HG03469 (cell line): ENCODE measurements at regions not wholly inside any gene's neighbourhood (a gene's known extent, or its start where the extent isn't known, plus 50 kb on each side); places are given as distances from the start of the nearest gene placed in this dataset.

ENCODE experiments used
- ATAC-seq: cut with Tn5 transposase; IDR thresholded peaks from one replicate; pipeline ENCODE4 v1.9.1; 2021; ENCODE audit warnings: mild to moderate bottlenecking, moderate library complexity, moderate number of reproducible peaks; ENCODE audit not compliant: unreplicated experiment

DNA sequence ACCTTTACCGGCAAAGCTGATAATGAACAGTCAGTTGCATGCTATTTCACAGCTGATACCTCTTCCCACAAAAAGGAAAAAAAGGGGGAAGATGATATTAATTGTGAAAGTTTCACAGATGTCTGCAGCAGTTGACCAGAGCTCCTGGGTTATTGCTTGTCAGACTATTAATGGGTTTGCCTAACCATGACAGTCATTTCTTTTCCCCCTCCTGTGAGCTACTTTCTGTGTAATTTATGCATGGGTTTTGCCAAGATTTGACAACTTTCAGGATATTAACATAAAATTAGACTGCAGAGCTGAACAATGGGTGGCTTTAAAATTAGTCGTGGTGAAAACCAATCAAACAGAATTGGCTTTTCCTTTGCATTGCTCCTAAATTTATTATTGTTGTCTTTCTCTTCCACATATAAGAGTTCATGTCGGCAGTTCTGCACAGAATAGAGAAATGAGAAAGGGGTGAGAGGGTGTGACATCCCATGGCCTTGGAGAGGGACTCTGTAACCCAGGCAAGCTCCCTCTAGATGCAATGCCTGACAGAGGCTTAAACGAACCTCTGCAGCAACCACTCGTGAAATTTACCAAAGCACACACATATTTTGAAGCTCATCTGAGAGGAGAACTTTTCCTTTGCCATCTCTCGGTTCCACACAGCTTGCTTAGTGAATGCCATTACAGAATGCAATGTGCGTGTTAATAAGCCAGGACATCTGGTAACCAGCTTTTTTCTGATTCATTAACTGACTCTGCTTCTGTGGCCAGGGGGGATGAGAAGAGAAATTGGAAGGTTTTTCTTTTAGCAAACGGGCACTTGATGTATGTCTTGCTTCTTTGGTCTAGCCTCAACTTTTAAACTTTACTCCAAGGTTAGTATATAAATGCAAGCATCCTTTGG, 82.2 kb upstream of the ITGA4 start:
- peak; percentile 70 for ATAC-seq

DNA sequence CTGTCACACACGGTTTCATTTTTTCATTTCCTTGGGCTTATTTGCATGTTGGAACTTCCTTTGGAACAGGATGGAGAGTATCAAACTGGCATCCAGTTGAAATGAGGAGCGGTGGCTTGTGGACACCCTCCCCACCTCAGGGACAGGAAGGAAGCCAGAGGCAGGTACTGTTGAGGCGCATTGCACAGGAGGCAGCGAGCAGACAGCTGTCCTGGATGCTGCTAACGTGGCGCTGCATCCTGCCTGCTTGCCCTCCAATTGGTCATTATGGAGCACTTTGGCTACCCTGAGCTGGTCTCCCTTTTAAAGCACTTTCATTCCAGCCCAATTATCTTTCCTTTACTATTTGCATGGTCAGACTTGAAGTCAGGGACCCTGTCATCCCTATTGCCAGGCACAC, 80.7 kb upstream of the ITGA4 start:
- no peak for ATAC-seq

DNA sequence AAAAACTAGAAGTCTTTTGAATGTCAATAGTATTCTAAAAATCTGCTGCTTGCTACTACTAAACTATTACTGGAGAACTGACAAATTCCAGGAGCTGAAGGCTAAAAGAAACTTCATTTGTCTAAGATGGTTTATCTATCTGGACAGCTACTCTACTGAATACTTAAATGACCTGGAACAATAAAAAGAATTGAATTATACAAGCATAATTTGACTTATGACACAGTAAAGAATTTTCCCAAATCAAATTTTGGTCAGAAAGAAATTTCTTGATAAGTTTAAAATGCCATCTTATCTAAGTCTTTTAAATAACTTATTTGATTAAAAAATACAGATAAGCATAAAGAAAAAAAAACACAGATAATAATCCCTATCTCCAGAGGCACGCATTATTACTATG, 80.2 kb upstream of the ITGA4 start:
- no peak for ATAC-seq

DNA sequence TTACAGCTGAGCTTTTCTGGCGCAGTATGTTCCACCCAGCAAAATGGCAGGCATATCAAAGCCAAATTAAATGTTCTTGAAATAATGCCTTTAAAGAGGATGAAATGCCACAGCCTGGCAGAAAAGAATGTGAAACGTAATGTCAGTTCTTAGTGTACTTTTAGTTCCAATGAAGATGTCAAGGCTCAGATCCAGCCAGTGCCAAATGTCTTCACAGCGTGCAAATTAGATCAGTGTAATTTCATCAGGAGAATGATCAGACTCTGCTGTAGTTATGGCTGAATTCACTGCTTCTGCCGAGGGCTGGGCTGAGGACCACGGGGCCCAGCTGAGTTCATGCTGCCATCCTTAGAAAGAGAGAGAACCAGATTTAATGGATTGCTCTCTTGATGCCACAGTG, 78.7 kb upstream of the ITGA4 start:
- ATAC-seq, result no peak

DNA sequence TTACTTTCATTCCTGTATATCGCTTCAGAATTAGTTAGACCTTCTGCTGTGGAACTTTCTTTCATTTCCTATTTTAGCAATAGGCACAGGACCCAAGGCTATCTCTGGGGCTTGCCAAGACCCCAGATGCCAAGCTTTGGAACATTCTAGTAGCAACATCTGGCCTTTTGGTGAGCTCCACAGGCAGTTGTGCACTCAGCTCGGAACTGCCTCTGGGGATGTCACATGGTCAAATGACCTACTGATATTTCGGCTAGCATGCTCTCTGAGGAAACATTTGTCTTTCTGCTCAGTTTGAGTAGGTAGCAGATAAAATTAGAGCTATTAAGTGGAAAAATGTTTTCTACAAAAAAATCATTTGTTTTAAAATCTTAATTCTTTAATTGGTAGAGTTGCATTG, 76.6 kb upstream of the ITGA4 start:
- no peak for ATAC-seq

DNA sequence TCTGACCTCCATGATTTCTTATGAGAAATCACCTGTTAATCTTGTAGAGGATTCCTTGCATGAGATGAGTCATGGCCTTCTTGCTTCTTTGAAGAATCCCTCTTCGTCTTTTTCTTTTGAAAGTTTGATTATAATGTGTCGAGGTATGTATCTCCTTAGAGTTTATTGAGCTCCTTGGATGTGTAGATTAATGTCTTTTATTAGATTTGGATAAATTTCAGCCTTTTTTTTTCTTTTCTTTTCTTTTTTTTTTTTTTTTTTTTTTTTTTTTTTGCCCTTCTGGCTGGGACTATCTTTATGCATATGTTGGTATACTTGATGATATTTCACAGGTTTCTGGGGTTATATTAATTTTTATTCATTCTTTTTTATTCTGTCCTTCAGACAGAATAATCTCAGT, 72.3 kb upstream of the ITGA4 start:
- no peak for ATAC-seq

DNA sequence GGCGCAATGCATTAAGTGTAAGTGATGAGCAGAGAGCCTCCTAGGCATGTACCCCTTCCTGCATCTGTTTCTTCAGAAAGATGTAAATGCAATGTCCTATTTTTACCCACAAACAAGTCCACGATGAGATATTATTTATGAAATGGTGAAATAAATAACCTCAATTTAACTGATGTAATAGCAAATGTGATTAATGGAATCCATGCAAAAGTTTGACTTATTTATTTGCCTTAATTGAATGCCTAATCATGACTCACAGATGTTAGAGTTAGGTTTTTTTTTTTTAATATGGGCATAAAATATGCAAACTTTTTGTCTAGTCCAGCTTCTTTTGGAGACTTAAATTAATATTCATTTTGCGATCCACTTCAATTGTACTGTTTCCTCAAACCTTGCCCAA, 67.7 kb upstream of the ITGA4 start:
- ATAC-seq, result no peak

DNA sequence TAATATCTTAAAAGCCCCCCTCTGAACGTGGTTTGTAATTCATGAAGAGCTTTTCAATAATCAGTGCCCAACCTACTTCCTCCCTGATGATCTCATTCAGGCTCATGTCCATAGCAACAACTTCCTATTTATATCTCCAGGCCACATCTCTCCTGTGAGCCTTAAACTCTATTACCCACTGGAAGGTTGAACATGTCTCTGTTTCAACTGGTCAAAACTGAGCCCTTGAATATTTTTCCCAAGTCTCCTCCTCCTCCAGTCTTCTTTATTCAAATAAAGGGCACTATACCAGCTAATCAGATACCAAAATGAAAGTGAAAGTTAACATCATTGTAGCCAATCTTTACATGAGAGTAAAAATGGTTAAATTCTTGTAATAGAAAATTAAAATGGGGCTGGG, 63.7 kb upstream of the ITGA4 start:
- no peak for ATAC-seq

DNA sequence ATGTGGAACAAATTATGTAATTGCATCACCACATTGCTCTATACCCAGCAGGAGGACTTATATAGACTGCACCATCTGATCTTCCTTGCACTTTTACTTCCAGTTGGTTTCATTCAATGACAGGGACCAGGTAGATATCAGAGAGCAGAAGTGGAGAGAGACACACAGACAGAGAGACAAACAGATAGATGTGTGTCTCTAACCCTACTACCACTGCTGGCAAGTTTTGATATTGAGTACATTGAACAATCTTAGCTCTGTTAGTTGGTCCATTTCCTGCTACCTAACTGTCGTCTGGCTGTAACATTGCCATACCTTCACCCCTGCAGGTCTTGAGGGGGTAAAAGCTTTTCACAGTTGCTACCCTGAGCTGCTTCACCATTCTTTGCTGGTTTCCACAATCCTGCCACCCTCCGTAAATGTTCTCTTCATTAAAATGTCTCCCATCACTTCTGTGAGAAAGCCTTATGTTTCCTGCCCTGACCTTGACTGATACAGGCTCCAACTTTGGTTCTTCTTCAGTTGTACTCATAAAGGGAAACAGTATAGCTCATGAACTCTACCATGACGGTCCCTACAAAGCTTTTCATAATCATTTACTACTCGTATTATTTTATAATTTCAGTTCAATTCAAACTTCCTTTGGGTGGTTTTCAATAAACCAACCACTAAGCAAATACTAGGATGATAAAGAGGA, 62.3 kb upstream of the ITGA4 start:
- no peak for ATAC-seq

DNA sequence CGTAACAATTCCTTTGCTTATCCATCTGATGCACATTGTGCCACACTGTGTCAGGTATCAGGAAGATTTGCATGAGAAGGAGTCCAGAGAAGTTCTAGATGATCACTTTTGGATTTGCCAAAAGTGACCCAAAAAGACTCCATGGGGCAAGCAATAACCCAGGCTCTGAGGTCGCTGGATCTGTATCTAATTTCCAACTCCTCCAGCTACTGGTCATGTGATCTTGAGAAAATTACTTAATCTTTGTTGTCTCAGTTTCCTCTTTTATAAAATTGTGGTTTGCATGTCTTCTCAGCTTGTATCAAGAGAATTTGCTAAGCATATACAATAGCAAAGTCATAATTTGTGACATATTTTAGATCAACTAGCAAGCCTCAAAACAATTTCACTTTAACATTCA, 61.3 kb upstream of the ITGA4 start:
- no peak for ATAC-seq

DNA sequence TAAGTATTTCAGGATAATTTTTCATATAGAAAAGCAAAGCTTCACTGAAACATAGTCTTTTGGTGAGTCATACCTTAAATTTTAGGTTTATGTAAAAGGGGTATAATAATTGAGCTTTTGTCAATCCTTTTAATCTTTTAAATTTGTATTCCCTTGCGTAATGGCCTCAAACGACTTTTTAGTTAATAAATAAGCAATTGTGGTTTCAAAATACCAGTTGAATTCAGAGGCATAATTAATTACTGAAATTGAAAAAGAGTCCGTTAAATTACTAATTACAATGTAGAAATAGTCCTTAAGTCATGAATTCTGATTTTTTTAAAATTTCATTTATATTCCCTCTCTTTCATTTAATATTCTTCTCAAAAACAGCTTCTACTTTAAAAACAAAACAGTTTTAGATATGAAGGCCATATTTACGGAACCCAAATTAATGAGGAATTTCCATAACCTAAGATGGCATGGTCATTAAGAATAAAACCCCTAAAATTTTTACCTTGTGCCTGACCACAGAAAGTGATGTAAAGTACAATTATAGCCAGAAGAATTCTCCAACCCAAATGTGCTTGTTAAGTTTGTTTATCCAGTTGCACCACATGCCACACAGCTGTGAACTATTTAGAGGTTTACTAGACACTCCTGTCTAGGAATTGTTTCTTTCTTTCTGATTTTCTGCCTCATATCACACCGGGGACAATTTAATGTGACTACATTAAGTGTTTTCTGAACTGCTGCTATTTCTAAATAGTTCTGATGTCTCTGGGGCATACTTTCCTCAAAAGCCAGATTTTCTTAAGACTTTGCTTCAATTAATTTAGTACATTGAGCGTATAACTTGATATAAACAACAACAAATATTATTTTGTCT, 60.7 kb upstream of the ITGA4 start:
- ATAC-seq, result no peak

DNA sequence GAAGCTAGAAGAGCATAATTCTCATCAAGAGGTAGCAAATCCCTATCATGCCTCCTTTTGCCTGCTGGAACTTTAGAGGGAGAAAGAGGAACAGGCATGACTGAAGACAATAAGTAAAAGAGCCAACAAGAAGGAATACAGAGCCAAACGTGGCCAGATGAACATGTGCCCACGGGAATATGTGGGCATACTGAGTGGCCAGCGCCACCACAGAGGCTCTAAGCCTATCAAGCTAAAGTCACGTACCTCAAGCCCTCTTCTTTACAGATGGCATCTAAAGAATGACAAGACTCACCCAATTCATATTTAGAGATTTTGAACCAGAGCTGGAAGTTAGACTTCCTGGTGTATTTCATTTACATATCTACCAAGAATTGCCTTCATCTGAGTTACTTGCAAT, 59.9 kb upstream of the ITGA4 start:
- ATAC-seq, result no peak

DNA sequence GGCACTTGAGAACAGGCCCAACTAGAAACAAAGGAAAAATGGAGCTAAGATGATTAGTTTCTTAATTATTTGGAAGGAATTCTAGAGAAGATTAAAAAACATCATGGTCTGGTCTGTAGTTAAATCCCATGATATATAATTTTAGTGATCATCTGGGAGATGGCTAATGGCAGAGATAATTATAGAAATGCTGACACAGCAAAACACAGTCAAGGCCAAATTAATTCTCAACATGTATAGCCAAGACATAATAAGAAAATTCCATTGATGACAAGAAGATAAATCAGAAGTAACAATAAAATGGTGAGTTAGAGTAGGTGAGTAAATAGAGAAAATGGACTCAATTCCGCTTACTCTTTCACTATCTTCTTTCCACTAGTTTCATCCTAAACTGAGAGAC, 59.2 kb upstream of the ITGA4 start:
- ATAC-seq, result no peak

DNA sequence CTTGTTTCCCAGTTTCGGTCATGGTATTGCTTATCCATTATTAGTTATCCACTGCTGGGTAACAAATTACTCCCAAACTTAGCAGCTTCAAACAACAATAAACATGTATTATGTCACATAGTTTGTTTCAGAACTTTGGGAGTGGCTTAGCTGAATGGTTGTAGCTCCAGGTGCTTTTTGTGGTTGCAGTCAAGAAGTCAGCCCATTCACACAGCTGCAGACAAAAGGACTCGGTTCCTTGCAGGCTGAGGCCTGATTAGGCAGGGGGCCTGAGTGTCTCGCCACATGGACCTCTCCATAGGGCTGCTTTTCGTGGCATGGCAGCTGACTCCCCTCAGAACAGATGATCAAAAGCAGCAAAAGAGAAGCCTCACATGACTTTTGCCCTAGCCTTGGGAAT, 58.2 kb upstream of the ITGA4 start:
- peak; percentile 47 for ATAC-seq

DNA sequence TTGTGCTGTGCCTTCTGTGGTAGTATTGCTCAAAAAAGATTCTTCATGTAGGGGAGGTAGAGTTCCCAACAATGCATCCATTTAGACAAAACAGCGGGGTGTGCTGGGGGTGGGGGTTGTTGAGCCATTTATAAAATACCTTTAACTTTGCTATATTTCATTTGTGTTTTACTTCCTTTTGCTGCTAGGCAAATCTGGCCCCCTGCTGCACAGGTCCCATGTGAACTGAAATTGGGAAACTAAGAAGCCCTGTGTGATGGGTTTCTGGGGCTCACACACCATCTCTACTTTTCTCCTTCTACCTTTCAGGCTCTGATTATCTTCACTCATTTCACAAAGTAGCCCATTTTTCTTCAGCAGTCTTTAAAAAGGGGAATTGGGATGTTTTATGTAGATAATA, 52.7 kb upstream of the ITGA4 start:
- no peak for ATAC-seq

DNA sequence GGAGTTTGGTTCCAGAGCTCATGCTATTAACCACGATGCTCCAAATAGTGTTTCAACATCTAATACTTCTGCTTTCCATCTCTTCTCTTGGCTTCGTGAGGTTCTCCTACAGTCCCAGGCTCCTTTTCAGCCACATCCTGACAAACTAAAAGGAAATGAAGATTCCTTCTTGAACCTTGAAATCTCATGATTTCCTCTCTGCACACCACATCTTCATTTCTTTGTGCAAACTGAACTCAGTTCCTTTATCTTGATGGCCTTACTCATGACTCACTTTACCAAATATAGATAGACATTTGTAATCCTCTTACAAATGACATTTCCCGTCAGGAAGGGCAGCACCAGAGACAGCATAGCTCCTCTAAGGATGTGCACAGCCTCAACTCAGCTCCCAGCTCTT, 50.0 kb upstream of the ITGA4 start:
- no peak for ATAC-seq
